Stimulated activated CD4-positive, alpha-beta T cell treated with anti-CD3 and anti-CD28 coated beads, TNF-alpha, amount 100 ng/mL, for 4 hours (primary cell): ENCODE measurements at regions not wholly inside any gene's neighbourhood (a gene's known extent, or its start where the extent isn't known, plus 50 kb on each side); places are given as distances from the start of the nearest gene placed in this dataset.

Source experiments
- DNase-seq, 3 experiments: peaks; one replicate each; pipeline ENCODE4 v3.0.0-alpha.2; 2020; ENCODE audit warnings: low read depth in 3 of 3

- no peak for DNase-seq
Measured at GRCh38 chr2:234601213-234601612, 104.3 kb upstream of the ARL4C start.

GRCh38 chr2:234597576-234597861 lies 100.6 kb upstream of the ARL4C start:
- DNase-seq: no peak

- no peak for DNase-seq
Measured at GRCh38 chr2:234596696-234597575, 100.1 kb upstream of the ARL4C start.

- no peak for DNase-seq
Measured at GRCh38 chr2:234595829-234596228, 98.9 kb upstream of the ARL4C start.

GRCh38 chr2:234594715-234595114 lies 97.8 kb upstream of the ARL4C start:
- no peak for DNase-seq

- DNase-seq: no peak
Measured at GRCh38 chr2:234593636-234594035, 96.8 kb upstream of the ARL4C start.

- no peak for DNase-seq
Measured at GRCh38 chr2:234592541-234592940, 95.7 kb upstream of the ARL4C start.

- no peak for DNase-seq
Measured at GRCh38 chr2:234590076-234590475, 93.2 kb upstream of the ARL4C start.

GRCh38 chr2:234588054-234588430 lies 91.2 kb upstream of the ARL4C start:
- DNase-seq: no peak

- DNase-seq: no peak
Measured at GRCh38 chr2:234587341-234588053, 90.6 kb upstream of the ARL4C start.

- DNase-seq: no peak
Measured at GRCh38 chr2:234583331-234583730, 86.5 kb upstream of the ARL4C start.

GRCh38 chr2:234580686-234581085 lies 83.8 kb upstream of the ARL4C start:
- DNase-seq: no peak

- no peak for DNase-seq
Measured at GRCh38 chr2:234579231-234579962, 82.5 kb upstream of the ARL4C start.

GRCh38 chr2:234578389-234578788 lies 81.5 kb upstream of the ARL4C start:
- no peak for DNase-seq

GRCh38 chr2:234577191-234577590 lies 80.3 kb upstream of the ARL4C start:
- DNase-seq: no peak

GRCh38 chr2:234571620-234572407 lies 74.9 kb upstream of the ARL4C start:
- no peak for DNase-seq

GRCh38 chr2:234570476-234570875 lies 73.6 kb upstream of the ARL4C start:
- DNase-seq: no peak

- DNase-seq: no peak
Measured at GRCh38 chr2:234569776-234570430, 73.0 kb upstream of the ARL4C start.

- DNase-seq: no peak
Measured at GRCh38 chr2:234566622-234567021, 69.7 kb upstream of the ARL4C start.

GRCh38 chr2:234565842-234566619 lies 69.2 kb upstream of the ARL4C start:
- no peak for DNase-seq

- no peak for DNase-seq
Measured at GRCh38 chr2:234565201-234565600, 68.3 kb upstream of the ARL4C start.
